GM13977 (cell line): ENCODE measurements at regions not wholly inside any gene's neighbourhood (a gene's known extent, or its start where the extent isn't known, plus 50 kb on each side); places are given as distances from the start of the nearest gene placed in this dataset.
"Not testable (repeated sequence)": the region's sequence is repeated elsewhere in the genome, so short reads cannot be mapped to it uniquely, and the experiment has no call there.

Experiments
- DNase-seq: peaks from one replicate; pipeline ENCODE4 v3.0.0; 2012; ENCODE audit warnings: low spot score
- in situ Hi-C: fragments of 300-500 bp; cut with MboI; formaldehyde crosslinking; loops from one replicate; pipeline ENCODE4 v1.12.0; 2022; ENCODE audit warnings: low sequenced_read_pairs, low pct_unique_long_range_greater_than_20kb, mixed read lengths, inconsistent platforms; ENCODE audit not compliant: unreplicated experiment
- TF ChIP-seq, protein P1 (sequence below): IDR thresholded peaks from 2 replicates; pipeline ENCODE4 v1.5.1; 2012; ENCODE audit warnings: mild to moderate bottlenecking, control low read depth; ENCODE audit not compliant: insufficient read depth; ENCODE audit errors: extremely low read depth, missing control alignments

DNA sequence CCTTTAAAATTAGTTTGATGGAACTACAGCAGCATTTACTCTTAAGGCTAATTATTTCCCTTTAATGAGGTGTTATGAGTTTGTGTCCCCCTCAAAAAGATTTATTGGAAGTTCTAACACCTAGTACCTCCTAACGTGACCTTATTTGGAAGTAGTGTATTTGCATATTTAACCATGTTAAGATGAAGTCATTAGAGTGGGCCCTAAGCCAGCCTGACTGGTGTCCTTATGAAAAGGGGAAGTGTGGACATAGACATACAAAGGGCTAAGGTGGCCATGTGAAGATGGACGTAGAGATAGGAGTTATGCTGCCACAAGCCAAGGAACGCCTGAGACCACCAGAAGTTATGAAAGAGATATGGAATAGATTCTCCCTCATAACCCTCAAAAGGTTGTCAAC is 985.4 kb upstream of the INTU start:
- in situ Hi-C loops, result no loop called here
- TF ChIP-seq, protein P1, sequence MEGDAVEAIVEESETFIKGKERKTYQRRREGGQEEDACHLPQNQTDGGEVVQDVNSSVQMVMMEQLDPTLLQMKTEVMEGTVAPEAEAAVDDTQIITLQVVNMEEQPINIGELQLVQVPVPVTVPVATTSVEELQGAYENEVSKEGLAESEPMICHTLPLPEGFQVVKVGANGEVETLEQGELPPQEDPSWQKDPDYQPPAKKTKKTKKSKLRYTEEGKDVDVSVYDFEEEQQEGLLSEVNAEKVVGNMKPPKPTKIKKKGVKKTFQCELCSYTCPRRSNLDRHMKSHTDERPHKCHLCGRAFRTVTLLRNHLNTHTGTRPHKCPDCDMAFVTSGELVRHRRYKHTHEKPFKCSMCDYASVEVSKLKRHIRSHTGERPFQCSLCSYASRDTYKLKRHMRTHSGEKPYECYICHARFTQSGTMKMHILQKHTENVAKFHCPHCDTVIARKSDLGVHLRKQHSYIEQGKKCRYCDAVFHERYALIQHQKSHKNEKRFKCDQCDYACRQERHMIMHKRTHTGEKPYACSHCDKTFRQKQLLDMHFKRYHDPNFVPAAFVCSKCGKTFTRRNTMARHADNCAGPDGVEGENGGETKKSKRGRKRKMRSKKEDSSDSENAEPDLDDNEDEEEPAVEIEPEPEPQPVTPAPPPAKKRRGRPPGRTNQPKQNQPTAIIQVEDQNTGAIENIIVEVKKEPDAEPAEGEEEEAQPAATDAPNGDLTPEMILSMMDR, result no peak
- DNase-seq, result no peak

DNA sequence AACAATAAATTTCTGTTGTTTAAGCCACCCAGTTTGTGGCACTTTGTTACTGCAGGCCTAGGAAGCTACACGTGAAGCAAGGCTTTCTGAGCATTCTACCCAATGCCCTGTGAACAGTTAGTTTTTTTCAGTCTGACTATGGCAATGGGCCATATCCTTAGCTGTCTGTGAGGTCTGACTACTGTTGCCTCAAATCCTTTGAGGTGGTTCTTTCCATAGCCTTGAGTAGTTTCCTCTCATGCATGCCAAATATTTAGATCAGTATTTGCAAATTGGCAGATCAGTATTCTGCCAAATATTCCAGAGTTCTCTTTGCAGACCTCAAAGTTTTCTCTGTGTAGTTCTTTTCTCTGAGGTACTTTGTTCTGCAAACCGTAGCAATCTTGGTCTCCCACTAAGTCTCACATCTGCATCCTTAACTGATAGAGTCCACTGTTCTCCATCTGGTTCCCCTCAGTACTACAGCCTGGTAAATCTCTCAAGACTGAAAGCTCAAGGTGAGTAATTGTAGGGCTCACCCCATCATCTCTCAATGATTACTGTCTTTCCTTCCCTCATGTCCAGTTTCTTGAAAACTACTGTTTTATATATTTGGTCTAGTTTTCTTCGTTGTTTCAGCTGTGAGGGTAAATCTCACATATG is 984.9 kb upstream of the INTU start:
- in situ Hi-C loops, result no loop called here
- TF ChIP-seq, protein P1, result no peak
- DNase-seq, result no peak

DNA sequence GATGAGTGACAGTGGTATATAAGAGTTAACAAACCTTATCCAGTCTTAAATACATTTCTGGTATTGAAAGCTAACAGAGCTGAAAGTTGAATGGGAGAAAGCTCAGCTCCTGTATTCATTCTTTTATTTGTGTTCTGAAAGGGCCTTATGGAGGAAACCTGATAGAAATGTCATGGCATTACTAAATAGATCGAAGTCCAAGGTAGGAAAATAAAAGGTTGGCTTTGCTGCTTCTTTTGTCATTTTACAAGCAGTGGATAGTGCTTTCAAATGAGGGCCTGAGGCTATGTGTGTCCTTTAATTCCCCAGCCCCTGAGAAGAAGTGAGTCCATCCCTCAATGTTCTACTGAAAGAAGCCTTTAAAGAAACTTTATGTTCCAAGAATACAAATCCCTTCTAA is 974.3 kb upstream of the INTU start:
- in situ Hi-C loops, result no loop called here
- DNase-seq, result no peak
- TF ChIP-seq, protein P1, result no peak

DNA sequence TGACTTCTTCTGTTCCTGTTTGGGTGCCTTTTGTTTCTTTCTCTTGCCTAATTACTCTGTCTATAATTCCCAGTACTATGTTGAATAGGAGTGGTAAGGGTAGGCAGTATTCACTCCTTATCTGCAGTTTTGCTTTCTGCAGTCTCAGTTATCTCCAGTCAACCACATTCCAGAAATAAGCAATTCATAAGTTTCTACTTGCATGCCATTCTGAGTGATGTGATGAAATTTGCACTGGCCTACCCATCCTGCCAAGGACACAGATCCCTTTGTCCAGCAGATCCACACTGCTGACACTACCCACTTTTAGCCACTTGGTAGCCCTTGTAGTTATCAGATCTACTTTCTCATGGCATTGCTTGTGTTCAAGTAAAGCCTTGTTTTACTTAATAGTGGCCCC is 971.6 kb upstream of the INTU start:
- DNase-seq, result no peak
- TF ChIP-seq, protein P1, result no peak

DNA sequence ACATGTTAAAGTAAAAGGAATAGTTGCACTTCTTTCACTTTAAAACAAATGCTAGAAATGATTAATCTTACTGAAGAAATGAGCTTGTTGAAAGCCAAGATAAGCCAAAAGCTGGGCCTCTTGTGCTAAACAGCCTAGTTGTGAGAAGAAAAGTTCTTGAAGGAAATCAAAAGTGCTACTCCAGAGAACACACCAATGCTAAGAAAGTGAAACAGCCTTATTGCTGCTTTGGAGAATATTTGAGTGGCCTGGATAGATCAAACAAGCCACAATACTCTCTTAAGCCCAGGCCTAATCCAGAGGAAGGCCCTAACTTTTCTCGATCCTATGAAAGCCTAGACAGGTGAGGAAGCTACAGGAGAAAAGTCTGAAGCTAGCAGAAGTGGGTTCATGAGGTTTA is 967.9 kb upstream of the INTU start:
- in situ Hi-C loops, result no loop called here
- TF ChIP-seq, protein P1, result no peak
- DNase-seq, result no peak

More for the DNA sequence above, 971.6 kb upstream of the INTU start:
- in situ Hi-C loops, result no loop called here

DNA sequence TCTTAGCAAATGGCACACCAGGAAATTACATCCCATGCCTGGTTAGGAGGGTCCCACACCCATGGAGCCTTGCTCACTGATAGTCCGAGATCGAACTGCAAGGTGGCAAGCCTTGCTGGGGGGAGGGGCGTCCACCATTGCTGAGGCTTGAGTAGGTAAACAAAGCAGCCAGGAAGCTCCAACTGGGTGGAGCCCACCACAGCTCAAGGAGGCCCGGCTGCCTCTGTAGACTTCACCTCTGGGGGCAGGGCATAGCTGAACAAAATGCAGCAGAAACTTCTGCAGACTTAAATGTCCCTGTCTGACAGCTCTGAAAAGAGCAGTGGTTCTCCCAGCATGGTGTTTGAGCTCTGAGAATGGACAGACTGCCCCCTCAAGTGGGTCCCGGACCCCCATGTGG is 962.7 kb upstream of the INTU start:
- in situ Hi-C loops, DNase-seq: not testable (repeated sequence)

- DNase-seq, result no peak
- TF ChIP-seq, protein P1, result no peak
- in situ Hi-C loops, result no loop called here
Measured at GRCh38 chr4:126678618-126679017, 954.1 kb upstream of the INTU start.
